RCC 7860 (cell line): ENCODE measurements at regions not wholly inside any gene's neighbourhood (a gene's known extent, or its start where the extent isn't known, plus 50 kb on each side); places are given as distances from the start of the nearest gene placed in this dataset.
"Not testable (repeated sequence)": the region's sequence is repeated elsewhere in the genome, so short reads cannot be mapped to it uniquely, and the experiment has no call there.

ENCODE experiments used
- DNase-seq: peaks from one replicate; pipeline ENCODE4 v3.0.0-alpha.2; 2015; ENCODE audit warnings: low spot score
- FAIRE-seq: peaks from 2 replicates; lab custom pipeline; 2012; peaks lifted over from hg19 to GRCh38; lab: Jason Lieb, UNC

DNA sequence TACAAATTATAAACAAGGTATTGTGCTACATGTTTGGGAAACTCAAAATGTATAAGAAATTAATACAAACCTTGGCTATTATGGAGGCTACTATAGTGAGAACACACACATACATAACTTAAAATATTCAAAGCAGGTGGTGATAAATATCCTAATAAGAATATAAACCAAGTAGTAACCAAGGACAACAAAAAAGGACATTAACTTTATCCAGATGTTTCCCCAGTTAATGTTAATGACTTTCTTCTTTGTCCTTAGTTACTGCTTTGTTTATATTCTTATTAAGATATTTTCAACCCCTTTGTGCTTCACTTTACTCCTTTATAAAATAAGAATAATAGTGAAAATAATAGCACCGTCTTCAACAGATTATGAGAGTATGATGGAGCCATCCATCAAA, 241.6 kb downstream of the CALCRL start:
- DNase-seq = no peak
- FAIRE-seq = no peak

- no peak for FAIRE-seq
- no peak for DNase-seq
Observed at GRCh38 chr2:187206071-187206470, 242.0 kb downstream of the CALCRL start.

GRCh38 chr2:187198136-187198535, 249.9 kb downstream of the CALCRL start:
- no peak for FAIRE-seq

GRCh38 chr2:187194049-187194448, 254.0 kb downstream of the CALCRL start:
- no peak for FAIRE-seq

More at GRCh38 chr2:187198136-187198535, 249.9 kb downstream of the CALCRL start:
- no peak for DNase-seq

GRCh38 chr2:187188783-187189631, 259.0 kb downstream of the CALCRL start:
- DNase-seq (no peak), FAIRE-seq (no peak)

More at GRCh38 chr2:187194049-187194448, 254.0 kb downstream of the CALCRL start:
- DNase-seq = no peak

GRCh38 chr2:187187519-187187918, 260.5 kb downstream of the CALCRL start:
- FAIRE-seq = no peak
- no peak for DNase-seq

GRCh38 chr2:187180529-187180928, 267.5 kb downstream of the CALCRL start:
- FAIRE-seq (no peak), DNase-seq (no peak)

- not testable (repeated sequence) for DNase-seq, FAIRE-seq
Observed at GRCh38 chr2:187178876-187179275, 269.2 kb downstream of the CALCRL start.

DNA sequence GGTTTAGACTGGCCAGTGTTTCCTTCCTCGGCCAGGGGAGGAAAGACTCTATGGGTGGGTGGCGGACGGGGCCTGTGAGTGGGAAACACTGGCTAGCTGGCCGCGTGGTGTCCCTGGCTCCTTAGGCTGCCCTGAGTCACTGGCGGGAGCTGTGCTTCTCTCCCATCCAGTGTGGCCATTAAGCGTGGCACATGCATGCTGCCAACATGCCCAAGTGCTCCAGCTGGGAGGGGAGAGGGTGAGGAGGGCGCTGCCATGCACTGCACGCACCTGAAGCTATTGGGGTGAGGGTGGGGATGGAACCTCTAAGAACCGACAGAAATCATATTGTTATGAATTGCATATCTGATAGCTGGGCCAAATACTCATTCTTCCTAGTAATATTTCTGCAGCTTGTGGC, 270.8 kb downstream of the CALCRL start:
- FAIRE-seq (no peak), DNase-seq (no peak)

DNA sequence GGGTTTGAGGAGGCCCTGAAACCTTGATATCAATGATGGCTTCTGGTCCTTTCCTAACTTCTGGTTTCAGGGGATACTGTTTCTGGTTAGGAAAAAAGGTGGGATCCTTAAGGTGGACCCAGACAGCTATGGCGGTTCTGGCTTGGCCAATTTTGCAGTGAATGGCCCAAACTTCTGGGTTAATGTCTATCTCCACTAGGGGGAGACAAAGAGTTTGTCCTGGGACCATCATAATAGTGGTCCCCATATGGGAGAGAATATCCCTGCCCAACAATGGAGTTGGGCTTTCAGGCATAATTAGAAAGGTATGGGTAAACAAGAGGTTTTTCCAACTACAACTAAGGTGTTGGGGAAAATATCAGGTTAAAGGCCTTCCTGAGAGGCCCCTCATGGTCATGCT, 273.5 kb downstream of the CALCRL start:
- FAIRE-seq = no peak
- DNase-seq = no peak

GRCh38 chr2:187171318-187171717, 276.7 kb downstream of the CALCRL start:
- DNase-seq (no peak), FAIRE-seq (no peak)

- DNase-seq (no peak), FAIRE-seq (no peak)
Observed at GRCh38 chr2:187169864-187170263, 278.2 kb downstream of the CALCRL start.

- DNase-seq (no peak), FAIRE-seq (no peak)
Observed at GRCh38 chr2:187168720-187169713, 279.0 kb downstream of the CALCRL start.

DNA sequence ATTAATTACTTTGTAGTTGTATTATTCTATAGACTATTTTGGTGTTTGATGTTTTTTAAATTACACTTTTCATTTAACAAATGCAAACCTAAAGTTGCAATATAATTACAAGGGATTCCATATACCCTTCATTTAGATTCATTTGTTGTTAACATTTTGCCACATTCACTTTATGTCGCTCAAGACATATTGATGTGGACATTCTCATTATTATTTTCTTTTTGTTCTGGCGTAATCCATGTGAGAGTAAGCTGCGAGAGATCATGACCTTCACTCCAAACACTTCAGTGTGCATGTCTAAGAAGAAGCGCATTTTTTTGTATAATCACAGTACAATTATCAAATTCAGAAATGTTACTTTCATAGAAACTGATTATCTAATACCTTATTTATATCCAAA, 280.6 kb downstream of the CALCRL start:
- FAIRE-seq = no peak
- DNase-seq = no peak

- DNase-seq = no peak
- no peak for FAIRE-seq
Observed at GRCh38 chr2:187165936-187166610, 282.0 kb downstream of the CALCRL start.

GRCh38 chr2:187158452-187158851, 289.6 kb downstream of the CALCRL start:
- FAIRE-seq (no peak), DNase-seq (no peak)

- FAIRE-seq (no peak), DNase-seq (no peak)
Observed at GRCh38 chr2:187157046-187157445, 291.0 kb downstream of the CALCRL start.

DNA sequence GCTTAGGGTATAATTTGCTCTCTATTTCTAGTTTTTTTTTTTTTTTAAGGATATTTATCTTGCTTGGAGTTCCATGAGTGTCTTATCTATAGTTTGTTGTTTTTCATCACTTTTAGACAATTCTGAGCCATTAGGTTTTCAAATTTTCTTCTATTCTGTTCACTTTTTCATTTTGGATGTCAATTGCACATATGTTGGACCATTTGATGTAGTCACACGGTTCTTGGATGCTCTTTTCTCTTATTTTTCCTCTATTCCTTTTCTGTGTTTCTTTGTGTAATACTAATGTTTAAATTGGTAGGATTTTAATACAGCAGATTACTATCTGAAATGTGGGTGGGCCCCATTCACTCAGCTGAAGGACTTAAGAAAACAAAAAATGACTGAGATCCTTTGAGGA, 292.6 kb downstream of the CALCRL start:
- FAIRE-seq (no peak), DNase-seq (no peak)

GRCh38 chr2:187150670-187151069, 297.4 kb downstream of the CALCRL start:
- FAIRE-seq = no peak
- no peak for DNase-seq

- DNase-seq (no peak), FAIRE-seq (no peak)
Observed at GRCh38 chr2:187148059-187148714, 299.2 kb upstream of the ZSWIM2 start.
